GM23338 (cell line): ENCODE measurements at regions not wholly inside any gene's neighbourhood (a gene's known extent, or its start where the extent isn't known, plus 50 kb on each side); places are given as distances from the start of the nearest gene placed in this dataset.

Experiments
- EZH2 ChIP-seq: fragments of 200-600 bp; sonication (generic); IDR thresholded peaks from one replicate; pipeline ENCODE4 v1.8.0; 2017; ENCODE audit warnings: antibody characterized with exemption, mild to moderate bottlenecking, low read depth; ENCODE audit not compliant: unreplicated experiment
- EZH2phosphoT487 ChIP-seq: fragments of 200-600 bp; sonication (generic); IDR thresholded peaks from one replicate; pipeline ENCODE4 v1.8.1; 2018; ENCODE audit warnings: antibody characterized with exemption; ENCODE audit not compliant: unreplicated experiment
- REST ChIP-seq: IDR thresholded peaks from one replicate; pipeline ENCODE4 v1.6.1; 2018; ENCODE audit warnings: antibody characterized with exemption; ENCODE audit not compliant: unreplicated experiment
- TF ChIP-seq, protein P1 (sequence below), 2 experiments: fragments of 200-600 bp in 1 of 2; sonication (generic) in 1 of 2; conservative IDR thresholded peaks; 2 replicates each; pipeline versions ENCODE4 v1.5.1 to v1.6.1; 2016 to 2017; ENCODE audit warnings: antibody characterized with exemption in 2 of 2, low read depth in 2 of 2, mild to moderate bottlenecking in 2 of 2, moderate library complexity in 1 of 2

DNA sequence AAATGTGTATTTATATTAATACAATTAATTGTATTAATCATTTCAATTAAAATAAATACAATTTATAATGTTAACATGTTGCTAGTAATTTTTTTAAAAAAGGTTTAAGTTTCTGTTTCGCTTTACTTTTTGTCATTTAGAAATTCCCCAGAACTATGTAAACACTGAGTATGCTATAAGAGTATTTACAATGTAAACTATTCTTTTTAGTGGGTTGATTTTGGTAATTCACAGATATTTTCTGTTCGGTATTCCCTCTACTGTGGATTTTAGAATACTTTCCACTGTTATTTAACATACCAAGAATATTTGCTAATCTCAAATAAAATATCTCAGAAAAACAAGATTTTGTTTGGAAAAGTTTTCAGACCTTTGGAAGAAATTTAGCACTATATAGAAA lies 1564.4 kb downstream of the EFNA5 start:
- TF ChIP-seq, protein P1, sequence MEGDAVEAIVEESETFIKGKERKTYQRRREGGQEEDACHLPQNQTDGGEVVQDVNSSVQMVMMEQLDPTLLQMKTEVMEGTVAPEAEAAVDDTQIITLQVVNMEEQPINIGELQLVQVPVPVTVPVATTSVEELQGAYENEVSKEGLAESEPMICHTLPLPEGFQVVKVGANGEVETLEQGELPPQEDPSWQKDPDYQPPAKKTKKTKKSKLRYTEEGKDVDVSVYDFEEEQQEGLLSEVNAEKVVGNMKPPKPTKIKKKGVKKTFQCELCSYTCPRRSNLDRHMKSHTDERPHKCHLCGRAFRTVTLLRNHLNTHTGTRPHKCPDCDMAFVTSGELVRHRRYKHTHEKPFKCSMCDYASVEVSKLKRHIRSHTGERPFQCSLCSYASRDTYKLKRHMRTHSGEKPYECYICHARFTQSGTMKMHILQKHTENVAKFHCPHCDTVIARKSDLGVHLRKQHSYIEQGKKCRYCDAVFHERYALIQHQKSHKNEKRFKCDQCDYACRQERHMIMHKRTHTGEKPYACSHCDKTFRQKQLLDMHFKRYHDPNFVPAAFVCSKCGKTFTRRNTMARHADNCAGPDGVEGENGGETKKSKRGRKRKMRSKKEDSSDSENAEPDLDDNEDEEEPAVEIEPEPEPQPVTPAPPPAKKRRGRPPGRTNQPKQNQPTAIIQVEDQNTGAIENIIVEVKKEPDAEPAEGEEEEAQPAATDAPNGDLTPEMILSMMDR (conservative IDR thresholded peaks at IDR 0.05; ENCODE audit: low read depth in 2 of 2) = no peak
- TF ChIP-seq EZH2phosphoT487 (no peak), REST (no peak), EZH2 (no peak)
